ENCODE measurements at regions not wholly inside any gene's neighbourhood (a gene's known extent, or its start where the extent isn't known, plus 50 kb on each side); places are given as distances from the start of the nearest gene placed in this dataset.
A peak's percentile ranks its signal among the peaks of the same experiment; 100 is the strongest.

- TF ChIP-seq, protein P1, sequence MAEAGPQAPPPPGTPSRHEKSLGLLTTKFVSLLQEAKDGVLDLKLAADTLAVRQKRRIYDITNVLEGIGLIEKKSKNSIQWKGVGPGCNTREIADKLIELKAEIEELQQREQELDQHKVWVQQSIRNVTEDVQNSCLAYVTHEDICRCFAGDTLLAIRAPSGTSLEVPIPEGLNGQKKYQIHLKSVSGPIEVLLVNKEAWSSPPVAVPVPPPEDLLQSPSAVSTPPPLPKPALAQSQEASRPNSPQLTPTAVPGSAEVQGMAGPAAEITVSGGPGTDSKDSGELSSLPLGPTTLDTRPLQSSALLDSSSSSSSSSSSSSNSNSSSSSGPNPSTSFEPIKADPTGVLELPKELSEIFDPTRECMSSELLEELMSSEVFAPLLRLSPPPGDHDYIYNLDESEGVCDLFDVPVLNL (CRISPR knock-in tag; IDR thresholded peaks at IDR 0.05; ENCODE audit: borderline replicate concordance, low read depth) = no peak
- no peak for TF ChIP-seq USF1 (CRISPR knock-in tag; IDR thresholded peaks at IDR 0.05)
- no peak for TF ChIP-seq GABPB1 (CRISPR knock-in tag; IDR thresholded peaks at IDR 0.05)
Observed at GRCh38 chr4:59238212-59238611, 1961.9 kb upstream of the ADGRL3 start (continued).

DNA sequence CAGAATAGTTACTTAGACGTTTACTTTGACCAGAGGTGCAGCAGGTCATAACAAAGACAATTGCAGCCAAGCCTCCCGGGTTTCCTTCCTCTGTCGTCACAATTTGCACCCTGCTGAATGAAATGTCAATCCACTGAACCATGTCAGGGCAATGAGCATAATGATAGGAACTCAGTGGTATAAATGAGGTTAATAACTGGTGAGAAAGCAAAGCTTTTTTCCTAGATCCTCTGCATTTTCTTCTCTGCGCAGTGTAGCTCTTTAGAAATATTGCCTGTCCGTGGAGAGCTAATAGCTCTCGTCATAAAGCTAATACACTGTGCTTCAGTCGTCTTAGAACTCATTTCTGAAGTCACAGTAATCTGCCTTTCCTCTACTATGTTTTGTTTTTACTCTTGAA, 1960.1 kb upstream of the ADGRL3 start:
- TF ChIP-seq, protein P2, sequence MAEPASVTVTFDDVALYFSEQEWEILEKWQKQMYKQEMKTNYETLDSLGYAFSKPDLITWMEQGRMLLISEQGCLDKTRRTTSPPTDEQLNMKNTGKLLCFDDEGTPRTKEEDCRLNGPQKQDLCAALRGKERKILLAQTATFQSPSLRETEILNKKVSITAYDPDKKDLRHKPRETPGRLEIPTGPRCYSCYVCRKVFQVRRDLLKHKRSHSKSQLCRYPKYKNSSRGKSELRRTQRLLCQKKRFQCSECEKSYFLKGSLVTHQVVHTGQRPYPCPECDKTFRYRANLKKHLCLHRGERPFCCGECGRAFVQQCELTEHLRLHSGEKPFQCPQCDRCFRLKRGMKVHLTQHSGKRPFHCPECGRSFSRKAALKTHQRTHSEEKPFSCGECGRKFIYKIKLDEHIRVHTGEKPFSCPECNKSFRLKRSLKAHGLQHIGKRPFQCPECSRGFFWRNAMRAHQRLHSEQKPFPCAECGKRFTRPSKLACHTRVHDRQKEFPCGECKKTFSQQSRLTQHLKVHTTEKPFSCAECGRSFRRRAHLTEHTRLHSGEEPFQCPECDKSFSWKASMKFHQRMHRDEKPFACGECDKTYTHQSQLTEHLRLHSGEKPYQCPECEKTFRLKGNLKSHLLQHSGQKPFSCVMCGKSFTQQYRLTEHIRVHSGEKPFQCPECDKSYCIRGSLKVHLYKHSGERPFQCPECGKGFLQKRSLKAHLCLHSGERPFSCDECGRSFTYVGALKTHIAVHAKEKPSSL (CRISPR knock-in tag; conservative IDR thresholded peaks at IDR 0.05) = no peak
- TF ChIP-seq, protein P3, sequence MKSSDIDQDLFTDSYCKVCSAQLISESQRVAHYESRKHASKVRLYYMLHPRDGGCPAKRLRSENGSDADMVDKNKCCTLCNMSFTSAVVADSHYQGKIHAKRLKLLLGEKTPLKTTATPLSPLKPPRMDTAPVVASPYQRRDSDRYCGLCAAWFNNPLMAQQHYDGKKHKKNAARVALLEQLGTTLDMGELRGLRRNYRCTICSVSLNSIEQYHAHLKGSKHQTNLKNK (CRISPR knock-in tag; IDR thresholded peaks at IDR 0.05) = no peak
- TF ChIP-seq ATF6 (CRISPR knock-in tag; IDR thresholded peaks at IDR 0.05) (no peak), HMGA2 (CRISPR knock-in tag; IDR thresholded peaks at IDR 0.05) (no peak), NR2C2 (CRISPR knock-in tag; IDR thresholded peaks at IDR 0.05) (no peak), EMX1 (CRISPR knock-in tag; IDR thresholded peaks at IDR 0.05) (no peak), GABPB1 (CRISPR knock-in tag; IDR thresholded peaks at IDR 0.05) (no peak), ZSCAN18 (CRISPR knock-in tag; IDR thresholded peaks at IDR 0.05) (no peak)
- TF ChIP-seq, protein P4, sequence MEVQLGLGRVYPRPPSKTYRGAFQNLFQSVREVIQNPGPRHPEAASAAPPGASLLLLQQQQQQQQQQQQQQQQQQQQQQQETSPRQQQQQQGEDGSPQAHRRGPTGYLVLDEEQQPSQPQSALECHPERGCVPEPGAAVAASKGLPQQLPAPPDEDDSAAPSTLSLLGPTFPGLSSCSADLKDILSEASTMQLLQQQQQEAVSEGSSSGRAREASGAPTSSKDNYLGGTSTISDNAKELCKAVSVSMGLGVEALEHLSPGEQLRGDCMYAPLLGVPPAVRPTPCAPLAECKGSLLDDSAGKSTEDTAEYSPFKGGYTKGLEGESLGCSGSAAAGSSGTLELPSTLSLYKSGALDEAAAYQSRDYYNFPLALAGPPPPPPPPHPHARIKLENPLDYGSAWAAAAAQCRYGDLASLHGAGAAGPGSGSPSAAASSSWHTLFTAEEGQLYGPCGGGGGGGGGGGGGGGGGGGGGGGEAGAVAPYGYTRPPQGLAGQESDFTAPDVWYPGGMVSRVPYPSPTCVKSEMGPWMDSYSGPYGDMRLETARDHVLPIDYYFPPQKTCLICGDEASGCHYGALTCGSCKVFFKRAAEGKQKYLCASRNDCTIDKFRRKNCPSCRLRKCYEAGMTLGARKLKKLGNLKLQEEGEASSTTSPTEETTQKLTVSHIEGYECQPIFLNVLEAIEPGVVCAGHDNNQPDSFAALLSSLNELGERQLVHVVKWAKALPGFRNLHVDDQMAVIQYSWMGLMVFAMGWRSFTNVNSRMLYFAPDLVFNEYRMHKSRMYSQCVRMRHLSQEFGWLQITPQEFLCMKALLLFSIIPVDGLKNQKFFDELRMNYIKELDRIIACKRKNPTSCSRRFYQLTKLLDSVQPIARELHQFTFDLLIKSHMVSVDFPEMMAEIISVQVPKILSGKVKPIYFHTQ (CRISPR knock-in tag; IDR thresholded peaks at IDR 0.05) = no peak
- Mint-ChIP-seq H3K27me3 (ENCODE audit: low read depth) (no peaks in the 10 kb centered on the region), H3K27ac (peak overlapping the region; percentile 17; the same call in 1 of the 2 replicates), H3K4me1 (peaks cover 27% of the 10 kb centered on the region), H3K36me3 (peaks cover 15% of the 10 kb centered on the region), H3K4me3 (no peak overlapping the region), H3K9me3 (peaks cover 41% of the 10 kb centered on the region)
- DNase-seq (ENCODE audit: low spot score) (no peak), ATAC-seq (no peak)
- ChIA-PET POLR2A (no interaction called here), CTCF (no interaction called here)

GRCh38 chr4:59243038-59243437, 1957.1 kb upstream of the ADGRL3 start:
- H3K4me3 Mint-ChIP-seq = no peak overlapping the region
- no peak overlapping the region for H3K27ac Mint-ChIP-seq
- peaks cover 37% of the 10 kb centered on the region for H3K9me3 Mint-ChIP-seq
- ATAC-seq = no peak
- no peak for DNase-seq (ENCODE audit: low spot score)
- H3K27me3 Mint-ChIP-seq (ENCODE audit: low read depth) = no peaks in the 10 kb centered on the region
- CTCF ChIA-PET = no interaction called here
- POLR2A ChIA-PET = no interaction called here
- H3K4me1 Mint-ChIP-seq = peaks cover 30% of the 10 kb centered on the region
- H3K36me3 Mint-ChIP-seq = peaks cover 15% of the 10 kb centered on the region
- TF ChIP-seq SP1 (CRISPR knock-in tag; conservative IDR thresholded peaks at IDR 0.05) = no peak
- TF ChIP-seq FOXP4 (CRISPR knock-in tag; IDR thresholded peaks at IDR 0.05) = no peak
- TF ChIP-seq, protein P2 (CRISPR knock-in tag; conservative IDR thresholded peaks at IDR 0.05) = no peak
- no peak for TF ChIP-seq NR1H2 (CRISPR knock-in tag; IDR thresholded peaks at IDR 0.05)
- TF ChIP-seq CREM (CRISPR knock-in tag; IDR thresholded peaks at IDR 0.05) = no peak
- TF ChIP-seq RELA (CRISPR knock-in tag; IDR thresholded peaks at IDR 0.05; ENCODE audit: borderline replicate concordance) = no peak
- TF ChIP-seq TP53 (CRISPR knock-in tag; IDR thresholded peaks at IDR 0.05) = no peak
- no peak for TF ChIP-seq ESRRA (CRISPR knock-in tag; IDR thresholded peaks at IDR 0.05; ENCODE audit: borderline replicate concordance)

Measured in WTC11 (cell line).